Retinal pigment epithelial cell (primary cell): ENCODE measurements at regions not wholly inside any gene's neighbourhood (a gene's known extent, or its start where the extent isn't known, plus 50 kb on each side); places are given as distances from the start of the nearest gene placed in this dataset.

Experiments used
- DNase-seq: peaks from one replicate; pipeline ENCODE4 v3.0.0-alpha.2; 2010; ENCODE audit warnings: low read depth
- H3K4me3 ChIP-seq: 2 replicates; pipeline ENCODE4 v1.5.1; 2011; ENCODE audit warnings: mild to moderate bottlenecking, low read length, control low read depth, moderate library complexity
- CTCF ChIP-seq: conservative IDR thresholded peaks from 2 replicates; pipeline ENCODE4 v1.5.1; 2011; ENCODE audit warnings: low read depth, low read length, control low read depth, inconsistent platforms

- no peak overlapping the region for H3K4me3 ChIP-seq
- no peak for TF ChIP-seq CTCF
- DNase-seq: no peak
Measured at GRCh38 chr4:188297873-188298272, 158.6 kb downstream of the TRIML1 start.

GRCh38 chr4:188299161-188299560, 159.9 kb downstream of the TRIML1 start:
- no peak for DNase-seq
- TF ChIP-seq CTCF: no peak
- H3K4me3 ChIP-seq: no peak overlapping the region

- DNase-seq: no peak
- TF ChIP-seq CTCF: no peak
- no peak overlapping the region for H3K4me3 ChIP-seq
Measured at GRCh38 chr4:188300385-188300784, 161.1 kb downstream of the TRIML1 start.

GRCh38 chr4:188305690-188306089, 166.4 kb downstream of the TRIML1 start:
- H3K4me3 ChIP-seq: no peak overlapping the region
- TF ChIP-seq CTCF: no peak
- no peak for DNase-seq

- DNase-seq: no peak
- no peak overlapping the region for H3K4me3 ChIP-seq
- TF ChIP-seq CTCF: no peak
Measured at GRCh38 chr4:188307591-188307990, 168.3 kb downstream of the TRIML1 start.

GRCh38 chr4:188308142-188308541, 168.9 kb downstream of the TRIML1 start:
- TF ChIP-seq CTCF: no peak
- no peak overlapping the region for H3K4me3 ChIP-seq
- DNase-seq: no peak

GRCh38 chr4:188316391-188316790, 177.2 kb downstream of the TRIML1 start:
- no peak overlapping the region for H3K4me3 ChIP-seq
- TF ChIP-seq CTCF: no peak

More at GRCh38 chr4:188316391-188316790, 177.2 kb downstream of the TRIML1 start:
- DNase-seq: no peak
